NT2/D1 (cell line): ENCODE measurements at regions not wholly inside any gene's neighbourhood (a gene's known extent, or its start where the extent isn't known, plus 50 kb on each side); places are given as distances from the start of the nearest gene placed in this dataset.

ENCODE experiments used
- SUZ12 ChIP-seq: IDR thresholded peaks from 2 replicates; pipeline ENCODE4 v1.6.1; 2011; ENCODE audit not compliant: insufficient read length, insufficient read depth; ENCODE audit errors: extremely low read depth
- YY1 ChIP-seq: IDR thresholded peaks from 2 replicates; pipeline ENCODE4 v1.6.1; 2011; ENCODE audit not compliant: insufficient read length, insufficient read depth
- ZNF274 ChIP-seq: IDR thresholded peaks from 2 replicates; pipeline ENCODE4 v1.6.1; 2011; ENCODE audit warnings: mild to moderate bottlenecking, low read depth, low read length

DNA sequence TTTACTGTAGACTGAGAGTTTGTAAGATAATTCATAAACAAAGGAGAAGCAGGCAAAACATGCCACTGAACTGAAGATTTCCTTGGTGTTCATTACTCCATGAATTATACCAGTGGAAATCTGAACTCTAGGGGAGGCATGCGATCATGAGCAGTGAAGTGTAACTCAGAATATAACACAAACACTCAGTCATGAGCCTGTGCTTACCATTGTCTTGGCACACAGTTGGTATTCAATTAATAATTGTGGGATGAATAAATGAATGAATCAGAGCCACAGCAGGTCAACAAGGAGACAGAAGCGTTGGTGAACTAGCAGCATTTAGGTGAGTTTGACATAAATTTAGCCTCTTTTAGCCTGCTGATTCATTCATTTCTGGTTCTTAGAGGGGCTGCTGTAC, 263.5 kb upstream of the DKK2 start:
- TF ChIP-seq YY1 (no peak), ZNF274 (no peak), SUZ12 (no peak)
